ENCODE measurements at regions not wholly inside any gene's neighbourhood (a gene's known extent, or its start where the extent isn't known, plus 50 kb on each side); places are given as distances from the start of the nearest gene placed in this dataset.

DNA sequence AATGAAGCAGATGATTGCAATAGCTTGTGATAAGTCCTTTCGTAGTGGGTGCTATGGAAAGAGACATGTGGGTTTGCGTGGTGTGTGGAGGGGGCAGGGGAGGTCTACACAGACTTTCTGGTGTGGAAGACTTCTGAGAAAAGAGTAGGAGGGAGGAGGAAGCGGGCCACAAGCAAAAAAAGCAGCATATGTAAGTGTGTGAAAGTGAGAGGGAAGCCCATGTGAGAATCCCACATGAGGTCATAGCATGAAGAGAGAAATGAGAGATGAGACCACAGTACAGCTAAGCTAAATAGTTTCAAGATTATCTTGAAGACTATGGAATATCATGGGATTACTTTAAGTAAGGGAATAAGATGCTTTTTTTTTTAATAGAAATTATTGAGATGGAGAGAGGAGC is 2039.9 kb upstream of the TENM3 start:
- H3K4me3 ChIP-seq (ENCODE audit: low read length), result no peak overlapping the region
- DNase-seq (ENCODE audit: low read depth), result no peak
- TF ChIP-seq, protein P1, sequence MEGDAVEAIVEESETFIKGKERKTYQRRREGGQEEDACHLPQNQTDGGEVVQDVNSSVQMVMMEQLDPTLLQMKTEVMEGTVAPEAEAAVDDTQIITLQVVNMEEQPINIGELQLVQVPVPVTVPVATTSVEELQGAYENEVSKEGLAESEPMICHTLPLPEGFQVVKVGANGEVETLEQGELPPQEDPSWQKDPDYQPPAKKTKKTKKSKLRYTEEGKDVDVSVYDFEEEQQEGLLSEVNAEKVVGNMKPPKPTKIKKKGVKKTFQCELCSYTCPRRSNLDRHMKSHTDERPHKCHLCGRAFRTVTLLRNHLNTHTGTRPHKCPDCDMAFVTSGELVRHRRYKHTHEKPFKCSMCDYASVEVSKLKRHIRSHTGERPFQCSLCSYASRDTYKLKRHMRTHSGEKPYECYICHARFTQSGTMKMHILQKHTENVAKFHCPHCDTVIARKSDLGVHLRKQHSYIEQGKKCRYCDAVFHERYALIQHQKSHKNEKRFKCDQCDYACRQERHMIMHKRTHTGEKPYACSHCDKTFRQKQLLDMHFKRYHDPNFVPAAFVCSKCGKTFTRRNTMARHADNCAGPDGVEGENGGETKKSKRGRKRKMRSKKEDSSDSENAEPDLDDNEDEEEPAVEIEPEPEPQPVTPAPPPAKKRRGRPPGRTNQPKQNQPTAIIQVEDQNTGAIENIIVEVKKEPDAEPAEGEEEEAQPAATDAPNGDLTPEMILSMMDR (conservative IDR thresholded peaks at IDR 0.05; ENCODE audit: low read depth, low read length), result no peak

DNA sequence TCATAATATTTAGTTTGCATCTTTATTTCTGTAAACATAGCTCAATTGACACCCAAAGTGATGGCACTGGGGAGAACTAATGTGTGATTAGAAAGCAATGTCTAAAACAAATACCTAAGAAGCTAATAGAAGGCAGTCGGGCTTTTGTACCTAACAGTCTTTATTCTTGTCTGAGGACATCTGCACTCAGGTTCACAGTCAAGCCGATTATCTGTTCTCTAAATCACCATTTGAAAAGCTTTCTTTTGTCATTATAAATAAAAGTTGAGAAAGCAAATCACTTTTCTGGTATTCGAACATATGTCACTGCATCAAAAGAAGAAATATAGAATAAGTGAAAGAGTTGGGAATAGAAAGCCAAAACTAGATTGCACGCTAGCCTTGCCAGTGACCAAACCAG is 2037.9 kb upstream of the TENM3 start:
- DNase-seq (ENCODE audit: low read depth), result no peak
- TF ChIP-seq, protein P1 (conservative IDR thresholded peaks at IDR 0.05; ENCODE audit: low read depth, low read length), result no peak
- no peak overlapping the region for H3K4me3 ChIP-seq (ENCODE audit: low read length)

- H3K4me3 ChIP-seq (ENCODE audit: low read length), result no peak overlapping the region
- DNase-seq (ENCODE audit: low read depth), result no peak
Measured at GRCh38 chr4:180207921-180208320, 2035.3 kb upstream of the TENM3 start.

DNA sequence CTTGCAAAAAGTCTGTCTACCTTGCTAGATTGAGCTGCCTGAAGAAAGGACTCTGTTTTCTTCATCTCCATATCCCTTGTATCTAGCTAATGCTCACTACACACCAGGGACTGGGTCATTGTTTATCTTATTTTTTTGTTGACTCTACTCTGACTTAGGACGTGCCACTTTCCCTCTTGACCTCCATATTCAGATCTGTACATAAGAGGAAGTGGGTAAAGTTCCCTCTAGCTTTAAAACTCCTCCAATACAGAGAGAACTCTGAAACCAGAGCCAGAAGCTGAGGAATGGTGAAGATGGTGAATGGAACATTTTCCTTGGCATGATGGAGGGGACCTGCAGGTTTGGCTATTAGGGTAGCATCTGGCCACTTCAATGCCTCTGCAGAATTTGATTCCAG is 2026.1 kb upstream of the TENM3 start:
- no peak overlapping the region for H3K4me3 ChIP-seq (ENCODE audit: low read length)
- DNase-seq (ENCODE audit: low read depth), result no peak
- TF ChIP-seq, protein P1 (conservative IDR thresholded peaks at IDR 0.05; ENCODE audit: low read depth, low read length), result no peak

More at GRCh38 chr4:180207921-180208320, 2035.3 kb upstream of the TENM3 start:
- TF ChIP-seq, protein P1 (conservative IDR thresholded peaks at IDR 0.05; ENCODE audit: low read depth, low read length), result no peak

DNA sequence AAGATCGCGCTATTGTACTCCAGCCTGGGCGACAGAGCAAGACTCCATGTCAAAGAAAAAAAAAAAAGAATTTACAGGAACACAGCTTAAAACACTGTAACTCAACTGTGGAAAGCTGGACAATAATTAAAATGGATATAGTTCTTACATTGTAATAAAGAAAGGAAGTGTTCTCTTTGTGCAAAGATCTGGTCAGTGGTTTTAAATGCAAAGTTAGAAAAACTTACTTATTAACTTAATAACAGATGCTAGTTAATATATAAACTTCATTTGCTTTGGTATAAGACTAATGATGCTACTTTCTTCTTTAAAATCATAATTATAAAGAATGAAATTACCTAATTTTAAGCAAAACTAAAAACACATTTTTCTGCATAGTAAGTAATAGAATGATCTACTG is 2024.1 kb upstream of the TENM3 start:
- no peak overlapping the region for H3K4me3 ChIP-seq (ENCODE audit: low read length)
- DNase-seq (ENCODE audit: low read depth), result no peak
- TF ChIP-seq, protein P1 (conservative IDR thresholded peaks at IDR 0.05; ENCODE audit: low read depth, low read length), result no peak

DNA sequence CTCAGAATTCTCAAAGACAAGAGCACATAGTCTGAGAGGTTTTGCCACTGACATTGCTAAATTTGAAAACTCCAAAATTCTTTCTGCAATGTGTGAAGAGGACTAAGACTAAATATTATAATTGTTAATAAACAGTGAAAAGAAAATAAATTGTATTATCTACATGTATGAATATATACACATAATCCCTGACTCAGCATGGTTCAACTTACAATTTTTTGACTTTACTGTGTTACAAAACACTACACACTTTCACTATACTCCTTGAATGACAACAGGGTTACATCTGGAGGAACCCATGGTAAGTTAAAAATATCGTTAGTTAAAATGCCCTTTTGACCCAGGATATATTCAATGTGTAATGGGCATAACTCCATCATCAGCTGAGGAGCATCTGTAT is 2017.2 kb upstream of the TENM3 start:
- H3K4me3 ChIP-seq (ENCODE audit: low read length), result no peak overlapping the region
- TF ChIP-seq, protein P1 (conservative IDR thresholded peaks at IDR 0.05; ENCODE audit: low read depth, low read length), result no peak
- DNase-seq (ENCODE audit: low read depth), result no peak

- H3K4me3 ChIP-seq (ENCODE audit: low read length), result no peak overlapping the region
- DNase-seq (ENCODE audit: low read depth), result no peak
- TF ChIP-seq, protein P1 (conservative IDR thresholded peaks at IDR 0.05; ENCODE audit: low read depth, low read length), result no peak
Measured at GRCh38 chr4:180234730-180235129, 2008.5 kb upstream of the TENM3 start.

Data from retinal pigment epithelial cell (primary cell).